ENCODE measurements at regions not wholly inside any gene's neighbourhood (a gene's known extent, or its start where the extent isn't known, plus 50 kb on each side); places are given as distances from the start of the nearest gene placed in this dataset.

GRCh38 chr11:134517621-134518293 lies 105.7 kb upstream of the B3GAT1 start:
- H3K27ac ChIP-seq (ENCODE audit: extremely low read depth, low read depth, low read length): no peak overlapping the region
- no peaks in the 10 kb centered on the region for H3K36me3 ChIP-seq (ENCODE audit: control insufficient read depth in 2 of 2, insufficient read depth in 1 of 2, low read length in 2 of 2)
- H3K4me1 ChIP-seq (ENCODE audit: control insufficient read depth, insufficient read depth, low read length): no peaks in the 10 kb centered on the region
- CTCF ChIA-PET: interaction anchor here (0.6 kb wide), 3 partner anchors 71 to 764 kb away, joined by 3 read pairs; no protein-coding TSS in a partner anchor
- POLR2A ChIA-PET: no interaction called here
- no peak for TF ChIP-seq ZNF501 (tag by site-specific recombination; IDR thresholded peaks at IDR 0.05)
- no peak for TF ChIP-seq ZNF521 (tag by site-specific recombination; IDR thresholded peaks at IDR 0.05)
- TF ChIP-seq ZNF639 (tag by site-specific recombination; IDR thresholded peaks at IDR 0.05): no peak
- TF ChIP-seq ZNF555 (tag by site-specific recombination; conservative IDR thresholded peaks at IDR 0.05): no peak
- no peak for TF ChIP-seq ZBTB20 (tag by site-specific recombination; IDR thresholded peaks at IDR 0.05)
- no peak for TF ChIP-seq ZNF140 (tag by site-specific recombination; IDR thresholded peaks at IDR 0.05)
- TF ChIP-seq ZNF624 (tag by site-specific recombination; IDR thresholded peaks at IDR 0.05): no peak
- no peak for TF ChIP-seq YY1 (tag by site-specific recombination; IDR thresholded peaks at IDR 0.05)
- no peak for TF ChIP-seq ZFHX2 (tag by site-specific recombination; conservative IDR thresholded peaks at IDR 0.05)
- TF ChIP-seq ZNF23 (tag by site-specific recombination; IDR thresholded peaks at IDR 0.05; ENCODE audit: borderline replicate concordance): no peak
- no peak for TF ChIP-seq ZNF449 (tag by site-specific recombination; IDR thresholded peaks at IDR 0.05)
- TF ChIP-seq HOXD13 (CRISPR knock-in tag; IDR thresholded peaks at IDR 0.05; ENCODE audit: borderline replicate concordance): no peak
- TF ChIP-seq ZNF138 (tag by site-specific recombination; IDR thresholded peaks at IDR 0.05; ENCODE audit: borderline replicate concordance): no peak
- TF ChIP-seq ZBTB10 (tag by site-specific recombination; IDR thresholded peaks at IDR 0.05): no peak
- no peak for TF ChIP-seq ZNF248 (tag by site-specific recombination; IDR thresholded peaks at IDR 0.05)
- TF ChIP-seq SCRT1 (tag by site-specific recombination; IDR thresholded peaks at IDR 0.05; ENCODE audit: borderline replicate concordance): no peak
- TF ChIP-seq ZNF785 (tag by site-specific recombination; IDR thresholded peaks at IDR 0.05): no peak
- no peak for TF ChIP-seq ZNF600 (tag by site-specific recombination; IDR thresholded peaks at IDR 0.05)
- no peak overlapping the region for H3K4me3 ChIP-seq (ENCODE audit: low read depth, low read length)
- no peaks in the 10 kb centered on the region for H3K9me3 ChIP-seq (ENCODE audit: control insufficient read depth, insufficient read depth, low read depth, low read length)

- Histone ChIP-seq H3K9me3 (ENCODE audit: control insufficient read depth, insufficient read depth, low read depth, low read length) (no peaks in the 10 kb centered on the region), H3K36me3 (ENCODE audit: control insufficient read depth in 2 of 2, insufficient read depth in 1 of 2, low read length in 2 of 2) (no peaks in the 10 kb centered on the region), H3K27ac (ENCODE audit: extremely low read depth, low read depth, low read length) (no peak overlapping the region), H3K4me3 (ENCODE audit: low read depth, low read length) (no peak overlapping the region), H3K4me1 (ENCODE audit: control insufficient read depth, insufficient read depth, low read length) (no peaks in the 10 kb centered on the region)
- POLR2A ChIA-PET: no interaction called here
- CTCF ChIA-PET: no interaction called here
- TF ChIP-seq KLF1 (tag by site-specific recombination; IDR thresholded peaks at IDR 0.05): no peak
- no peak for TF ChIP-seq ZNF747 (tag by site-specific recombination; IDR thresholded peaks at IDR 0.05)
- no peak for TF ChIP-seq ZNF311 (tag by site-specific recombination; IDR thresholded peaks at IDR 0.05; ENCODE audit: borderline replicate concordance)
- TF ChIP-seq ZNF530 (tag by site-specific recombination; IDR thresholded peaks at IDR 0.05; ENCODE audit: low read depth): no peak
- no peak for TF ChIP-seq ZNF664 (tag by site-specific recombination; IDR thresholded peaks at IDR 0.05)
- no peak for TF ChIP-seq BCL11A (tag by site-specific recombination; IDR thresholded peaks at IDR 0.05; ENCODE audit: low read depth)
- no peak for TF ChIP-seq ZNF121 (tag by site-specific recombination; IDR thresholded peaks at IDR 0.05)
These were observed 105.1 kb upstream of the B3GAT1 start for GRCh38 chr11:134517115-134517514.

Measured in HEK293 (cell line).